ENCODE measurements at regions not wholly inside any gene's neighbourhood (a gene's known extent, or its start where the extent isn't known, plus 50 kb on each side); places are given as distances from the start of the nearest gene placed in this dataset.

- in situ Hi-C loops (cut with MboI; ENCODE audit: low sequenced_read_pairs), result no loop called here
Measured at GRCh38 chr5:58075907-58076306, 384.0 kb downstream of the PLK2 start.

GRCh38 chr5:58074717-58075116 lies 385.2 kb downstream of the PLK2 start:
- in situ Hi-C loops (cut with MboI; ENCODE audit: low sequenced_read_pairs), result no loop called here

- in situ Hi-C loops (cut with MboI; ENCODE audit: low sequenced_read_pairs), result no loop called here
Measured at GRCh38 chr5:58074222-58074621, 385.7 kb downstream of the PLK2 start.

GRCh38 chr5:58073243-58073642 lies 386.6 kb downstream of the PLK2 start:
- in situ Hi-C loops (cut with MboI; ENCODE audit: low sequenced_read_pairs), result no loop called here

- in situ Hi-C loops (cut with MboI; ENCODE audit: low sequenced_read_pairs), result no loop called here
Measured at GRCh38 chr5:58072300-58072965, 387.5 kb downstream of the PLK2 start.

- in situ Hi-C loops (cut with MboI; ENCODE audit: low sequenced_read_pairs), result no loop called here
Measured at GRCh38 chr5:58071566-58071965, 388.3 kb downstream of the PLK2 start.

- in situ Hi-C loops (cut with MboI; ENCODE audit: low sequenced_read_pairs), result no loop called here
Measured at GRCh38 chr5:58069846-58070245, 390.0 kb downstream of the PLK2 start.

GRCh38 chr5:58069016-58069705 lies 390.7 kb downstream of the PLK2 start:
- in situ Hi-C loops (cut with MboI; ENCODE audit: low sequenced_read_pairs), result no loop called here

GRCh38 chr5:58066557-58066956 lies 393.3 kb downstream of the PLK2 start:
- in situ Hi-C loops (cut with MboI; ENCODE audit: low sequenced_read_pairs), result no loop called here

- in situ Hi-C loops (cut with MboI; ENCODE audit: low sequenced_read_pairs), result no loop called here
Measured at GRCh38 chr5:58066076-58066475, 393.8 kb downstream of the PLK2 start.

GRCh38 chr5:58064801-58065200 lies 395.1 kb downstream of the PLK2 start:
- in situ Hi-C loops (cut with MboI; ENCODE audit: low sequenced_read_pairs), result no loop called here

GRCh38 chr5:58060996-58061395 lies 398.9 kb downstream of the PLK2 start:
- in situ Hi-C loops (cut with MboI; ENCODE audit: low sequenced_read_pairs), result no loop called here

GRCh38 chr5:58057324-58057723 lies 402.6 kb downstream of the PLK2 start:
- in situ Hi-C loops (cut with MboI; ENCODE audit: low sequenced_read_pairs), result no loop called here

- in situ Hi-C loops (cut with MboI; ENCODE audit: low sequenced_read_pairs), result no loop called here
Measured at GRCh38 chr5:58056546-58056945, 403.3 kb downstream of the PLK2 start.

GRCh38 chr5:58054018-58054417 lies 405.9 kb downstream of the PLK2 start:
- in situ Hi-C loops (cut with MboI; ENCODE audit: low sequenced_read_pairs), result no loop called here

- in situ Hi-C loops (cut with MboI; ENCODE audit: low sequenced_read_pairs), result no loop called here
Measured at GRCh38 chr5:58048954-58049353, 410.9 kb downstream of the PLK2 start.

GRCh38 chr5:58048185-58048925 lies 411.5 kb downstream of the PLK2 start:
- in situ Hi-C loops (cut with MboI; ENCODE audit: low sequenced_read_pairs), result no loop called here

GRCh38 chr5:58046371-58046770 lies 413.5 kb downstream of the PLK2 start:
- in situ Hi-C loops (cut with MboI; ENCODE audit: low sequenced_read_pairs), result no loop called here

- in situ Hi-C loops (cut with MboI; ENCODE audit: low sequenced_read_pairs), result no loop called here
Measured at GRCh38 chr5:58044166-58044565, 415.7 kb downstream of the PLK2 start.

GRCh38 chr5:58043032-58043945 lies 416.6 kb downstream of the PLK2 start:
- in situ Hi-C loops (cut with MboI; ENCODE audit: low sequenced_read_pairs), result no loop called here

GRCh38 chr5:58041884-58042283 lies 418.0 kb downstream of the PLK2 start:
- in situ Hi-C loops (cut with MboI; ENCODE audit: low sequenced_read_pairs), result no loop called here

Data from hTERT RPE-1 (cell line).